Progenitor cell of endocrine pancreas (in vitro differentiated cells): ENCODE measurements at regions not wholly inside any gene's neighbourhood (a gene's known extent, or its start where the extent isn't known, plus 50 kb on each side); places are given as distances from the start of the nearest gene placed in this dataset.
"Not testable (repeated sequence)": the region's sequence is repeated elsewhere in the genome, so short reads cannot be mapped to it uniquely, and the experiment has no call there.

Experiments
- DNase-seq: peaks from one replicate; pipeline ENCODE4 v3.0.0; 2021; ENCODE audit warnings: low spot score; ENCODE audit not compliant: unreplicated experiment
- H3K27ac Mint-ChIP-seq: 2 replicates; pipeline ENCODE4 v1.8.0; 2021; ENCODE audit warnings: mild to moderate bottlenecking, moderate library complexity, mixed read lengths
- H3K27me3 Mint-ChIP-seq: 2 replicates; pipeline ENCODE4 v1.8.0; 2021; ENCODE audit warnings: mixed read lengths
- H3K36me3 Mint-ChIP-seq: 2 replicates; pipeline ENCODE4 v1.8.0; 2022; ENCODE audit warnings: mixed read lengths; ENCODE audit not compliant: insufficient read depth
- H3K4me1 Mint-ChIP-seq: 2 replicates; pipeline ENCODE4 v1.8.0; 2021; ENCODE audit warnings: low read depth, mixed read lengths
- H3K4me3 Mint-ChIP-seq: 2 replicates; pipeline ENCODE4 v1.8.0; 2021; ENCODE audit warnings: low read depth, mild to moderate bottlenecking, moderate library complexity, mixed read lengths
- H3K9me3 Mint-ChIP-seq: 2 replicates; pipeline ENCODE4 v1.8.0; 2021; ENCODE audit warnings: low read depth, mixed read lengths

GRCh38 chr5:177845906-177846305, 63.2 kb upstream of the FAM153A start:
- H3K36me3 Mint-ChIP-seq, H3K9me3 Mint-ChIP-seq, H3K4me1 Mint-ChIP-seq: not testable (repeated sequence)

GRCh38 chr5:177836191-177836590, 53.5 kb upstream of the FAM153A start:
- not testable (repeated sequence) for H3K9me3 Mint-ChIP-seq, H3K4me1 Mint-ChIP-seq, H3K27ac Mint-ChIP-seq, H3K36me3 Mint-ChIP-seq, H3K4me3 Mint-ChIP-seq, DNase-seq, H3K27me3 Mint-ChIP-seq

More at GRCh38 chr5:177845906-177846305, 63.2 kb upstream of the FAM153A start:
- not testable (repeated sequence) for DNase-seq, H3K27me3 Mint-ChIP-seq, H3K4me3 Mint-ChIP-seq, H3K27ac Mint-ChIP-seq
